OCI-LY3 (cell line): ENCODE measurements at regions not wholly inside any gene's neighbourhood (a gene's known extent, or its start where the extent isn't known, plus 50 kb on each side); places are given as distances from the start of the nearest gene placed in this dataset.

Experiments used
- CTCF ChIP-seq: fragments of 200-600, 300-600 bp; sonication (generic); IDR thresholded peaks from 2 replicates; pipeline ENCODE4 v1.5.1; 2014; ENCODE audit warnings: antibody characterized with exemption, low read length, low read depth
- EZH2phosphoT487 ChIP-seq: fragments of 200-600 bp; shearing (Covaris generic); IDR thresholded peaks from 2 replicates; pipeline ENCODE4 v1.6.1; 2018; ENCODE audit warnings: antibody characterized with exemption, mixed run types, low read depth

DNA sequence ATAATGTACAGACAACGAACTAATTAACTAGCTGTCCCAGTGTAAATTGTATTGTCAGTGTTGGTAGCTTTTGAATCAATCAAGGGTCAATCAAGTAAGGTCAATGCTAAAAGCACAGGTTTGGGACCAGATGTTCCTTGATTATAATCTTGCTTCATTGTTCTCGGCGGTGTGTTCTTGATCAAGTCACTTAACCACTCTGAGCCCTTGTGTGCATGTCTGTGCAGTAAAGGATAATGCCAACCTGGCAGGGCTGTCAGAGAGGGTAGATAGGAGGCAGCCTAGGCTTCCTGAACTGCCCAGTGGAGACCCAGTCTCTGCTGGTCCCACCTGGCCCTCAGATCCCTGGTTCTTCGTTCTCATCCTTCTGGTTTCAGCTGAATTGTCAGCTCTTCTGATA is 221.0 kb downstream of the EMX2 start:
- no peak for TF ChIP-seq CTCF
- TF ChIP-seq EZH2phosphoT487 = no peak
